ENCODE measurements at regions not wholly inside any gene's neighbourhood (a gene's known extent, or its start where the extent isn't known, plus 50 kb on each side); places are given as distances from the start of the nearest gene placed in this dataset.

DNA sequence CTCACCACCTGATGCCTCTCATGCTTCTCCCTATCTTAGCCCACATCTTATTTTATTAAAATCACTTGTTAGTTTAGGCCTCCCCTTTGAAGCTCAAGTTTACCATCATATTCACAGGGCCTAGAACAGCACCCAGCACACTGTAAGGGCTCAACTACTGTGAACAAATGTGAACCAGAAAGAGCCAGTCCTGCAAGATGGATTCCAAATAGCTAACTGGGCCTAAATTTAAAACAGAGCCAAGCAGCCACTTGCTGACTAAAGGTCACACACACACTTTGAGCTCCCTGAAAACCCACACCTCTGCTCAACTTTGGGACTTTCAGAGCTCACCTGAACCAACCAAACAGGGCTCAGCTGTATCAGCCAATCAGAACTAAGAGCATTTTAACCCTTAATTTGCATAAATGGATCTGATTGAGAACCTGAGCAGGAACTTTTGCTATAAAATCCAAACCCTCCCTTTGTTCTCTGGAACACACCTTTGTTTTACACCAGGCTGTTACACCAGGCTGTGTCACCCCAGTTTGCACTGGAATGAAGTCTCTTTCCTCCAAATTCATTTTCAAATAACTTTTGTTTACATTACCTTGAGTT is 62.1 kb upstream of the EXOC1L start:
- DNase-seq, result no peak
- Mint-ChIP-seq H3K27me3 (ENCODE audit: low read depth) (no peaks in the 10 kb centered on the region), H3K36me3 (ENCODE audit: low read depth) (no peaks in the 10 kb centered on the region), H3K27ac (no peak overlapping the region), H3K4me1 (ENCODE audit: low read depth) (peaks cover 4% of the 10 kb centered on the region), H3K9me3 (no peaks in the 10 kb centered on the region), H3K4me3 (no peak overlapping the region)
- intact Hi-C loops (cut with micrococcal nuclease), result loop anchor here (5.0 kb wide), 1 partner anchor 110 kb away; no protein-coding TSS in a partner anchor
- CTCF ChIA-PET, result interaction anchor here (0.7 kb wide), 1 partner anchor 1015 kb away, joined by 3 read pairs; no protein-coding TSS in a partner anchor

GRCh38 chr4:55758066-55758465 is 61.5 kb upstream of the EXOC1L start:
- Mint-ChIP-seq H3K36me3 (ENCODE audit: low read depth) (no peaks in the 10 kb centered on the region), H3K4me3 (no peak overlapping the region), H3K27me3 (ENCODE audit: low read depth) (no peaks in the 10 kb centered on the region), H3K9me3 (no peaks in the 10 kb centered on the region), H3K4me1 (ENCODE audit: low read depth) (peaks cover 4% of the 10 kb centered on the region), H3K27ac (no peak overlapping the region)
- intact Hi-C loops (cut with micrococcal nuclease), result loop anchor here (5.0 kb wide), 1 partner anchor 109 kb away; no protein-coding TSS in a partner anchor
- no peak for DNase-seq
- CTCF ChIA-PET, result interaction anchor here (0.7 kb wide), 1 partner anchor 1016 kb away, joined by 3 read pairs; no protein-coding TSS in a partner anchor

DNA sequence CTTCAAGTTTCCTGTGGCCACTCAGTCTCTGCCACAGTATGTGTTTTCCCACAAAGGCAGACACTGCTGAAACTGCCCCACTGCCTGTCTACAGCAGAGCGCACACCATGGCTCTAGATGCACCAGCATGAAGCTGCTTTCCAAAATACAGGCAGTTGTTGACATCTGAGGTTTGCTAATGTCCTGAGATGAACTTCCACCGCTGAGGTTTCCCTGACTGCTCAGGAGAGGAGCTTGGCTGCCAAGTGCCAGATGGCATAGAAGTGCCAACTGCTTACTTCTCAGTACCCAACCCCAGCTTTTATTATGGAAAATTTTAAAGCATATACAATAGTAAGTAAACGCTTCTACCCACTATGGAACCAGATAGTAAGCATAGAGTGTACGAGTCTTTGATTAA is 61.0 kb upstream of the EXOC1L start:
- intact Hi-C loops (cut with micrococcal nuclease), result loop anchor here (5.0 kb wide), 1 partner anchor 109 kb away; no protein-coding TSS in a partner anchor
- Mint-ChIP-seq H3K4me1 (ENCODE audit: low read depth) (peaks cover 4% of the 10 kb centered on the region), H3K4me3 (no peak overlapping the region), H3K9me3 (no peaks in the 10 kb centered on the region), H3K27me3 (ENCODE audit: low read depth) (no peaks in the 10 kb centered on the region), H3K36me3 (ENCODE audit: low read depth) (no peaks in the 10 kb centered on the region), H3K27ac (no peak overlapping the region)
- no peak for DNase-seq
- CTCF ChIA-PET, result no interaction called here

GRCh38 chr4:55762819-55763218 is 56.8 kb upstream of the EXOC1L start:
- intact Hi-C loops (cut with micrococcal nuclease), result no loop called here
- no peak overlapping the region for H3K4me3 Mint-ChIP-seq
- no peaks in the 10 kb centered on the region for H3K36me3 Mint-ChIP-seq (ENCODE audit: low read depth)
- H3K9me3 Mint-ChIP-seq, result no peaks in the 10 kb centered on the region
- peaks cover 6% of the 10 kb centered on the region for H3K27me3 Mint-ChIP-seq (ENCODE audit: low read depth)
- peaks cover under 1% of the 10 kb centered on the region for H3K4me1 Mint-ChIP-seq (ENCODE audit: low read depth)
- H3K27ac Mint-ChIP-seq, result no peak overlapping the region
- no peak for DNase-seq
- CTCF ChIA-PET, result no interaction called here

GRCh38 chr4:55763996-55764395 is 55.6 kb upstream of the EXOC1L start:
- CTCF ChIA-PET, result no interaction called here
- H3K9me3 Mint-ChIP-seq, result no peaks in the 10 kb centered on the region
- no peak overlapping the region for H3K27ac Mint-ChIP-seq
- intact Hi-C loops (cut with micrococcal nuclease), result no loop called here
- no peaks in the 10 kb centered on the region for H3K4me1 Mint-ChIP-seq (ENCODE audit: low read depth)
- no peak for DNase-seq
- H3K36me3 Mint-ChIP-seq (ENCODE audit: low read depth), result no peaks in the 10 kb centered on the region
- no peak overlapping the region for H3K4me3 Mint-ChIP-seq
- H3K27me3 Mint-ChIP-seq (ENCODE audit: low read depth), result peaks cover 6% of the 10 kb centered on the region

GRCh38 chr4:55765070-55765469 is 54.5 kb upstream of the EXOC1L start:
- H3K4me3 Mint-ChIP-seq, result no peak overlapping the region
- CTCF ChIA-PET, result no interaction called here
- H3K9me3 Mint-ChIP-seq, result no peaks in the 10 kb centered on the region
- no peaks in the 10 kb centered on the region for H3K4me1 Mint-ChIP-seq (ENCODE audit: low read depth)
- H3K27me3 Mint-ChIP-seq (ENCODE audit: low read depth), result peaks cover 6% of the 10 kb centered on the region
- no peak overlapping the region for H3K27ac Mint-ChIP-seq
- H3K36me3 Mint-ChIP-seq (ENCODE audit: low read depth), result no peaks in the 10 kb centered on the region
- intact Hi-C loops (cut with micrococcal nuclease), result no loop called here
- no peak for DNase-seq

GRCh38 chr4:55768291-55768690 is 51.3 kb upstream of the EXOC1L start:
- H3K4me3 Mint-ChIP-seq, result no peak overlapping the region
- no peak for DNase-seq
- H3K36me3 Mint-ChIP-seq (ENCODE audit: low read depth), result no peaks in the 10 kb centered on the region
- no peaks in the 10 kb centered on the region for H3K9me3 Mint-ChIP-seq
- intact Hi-C loops (cut with micrococcal nuclease), result no loop called here
- CTCF ChIA-PET, result no interaction called here
- H3K4me1 Mint-ChIP-seq (ENCODE audit: low read depth), result no peaks in the 10 kb centered on the region
- no peak overlapping the region for H3K27ac Mint-ChIP-seq
- peaks cover 10% of the 10 kb centered on the region for H3K27me3 Mint-ChIP-seq (ENCODE audit: low read depth)

Measured in activated naive CD4-positive, alpha-beta T cell treated with anti-CD3 and anti-CD28 coated beads for 36 hours (primary cell).